ENCODE measurements at regions not wholly inside any gene's neighbourhood (a gene's known extent, or its start where the extent isn't known, plus 50 kb on each side); places are given as distances from the start of the nearest gene placed in this dataset.

DNA sequence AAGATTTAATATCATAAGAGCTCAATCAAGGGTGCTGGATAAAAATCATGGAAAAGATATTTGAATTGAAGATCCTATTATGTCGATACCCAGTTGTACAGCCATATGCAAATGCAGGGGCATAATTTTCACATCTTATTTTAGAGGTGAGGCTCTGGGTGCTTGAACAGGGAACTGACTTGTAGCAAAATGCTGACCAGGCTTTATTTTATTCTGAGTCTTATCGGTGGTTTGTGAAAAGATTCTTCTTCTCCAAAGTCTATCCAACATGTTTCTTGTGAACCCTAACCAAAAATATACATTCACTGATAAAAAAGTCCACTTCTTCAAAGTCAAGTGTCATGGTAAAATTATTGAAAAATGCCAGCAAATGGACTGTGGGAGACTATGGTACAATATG lies 475.5 kb upstream of the NEGR1 start:
- BruUV-seq (replicated peaks): no TSS peak
- CTCF ChIA-PET: interaction anchor here (1.2 kb wide), 1 partner anchor 16 kb away, joined by 3 read pairs; no protein-coding TSS in a partner anchor
- Histone ChIP-seq H2AFZ (ENCODE audit: control insufficient read depth, low read depth, low read length) (no peak overlapping the region), H3K27ac (ENCODE audit: control insufficient read depth, insufficient read depth) (no peak overlapping the region), H4K20me1 (ENCODE audit: control insufficient read depth, insufficient read depth) (no peaks in the 10 kb centered on the region), H3K4me2 (ENCODE audit: control insufficient read depth, insufficient read depth) (no peak overlapping the region), H3K4me3 (no peak overlapping the region), H3K4me1 (ENCODE audit: control insufficient read depth, insufficient read depth, low read length) (no peaks in the 10 kb centered on the region), H3K9ac (ENCODE audit: control insufficient read depth, insufficient read depth, low read length) (no peak overlapping the region), H3K27me3 (replicated peaks in 1 of 2; ENCODE audit: control insufficient read depth in 2 of 2, insufficient read depth in 2 of 2, low read length in 1 of 2) (no peaks in the 10 kb centered on the region), H3K79me2 (ENCODE audit: control insufficient read depth, insufficient read depth, low read length) (no peaks in the 10 kb centered on the region), H3K9me3 (replicated peaks; ENCODE audit: control insufficient read depth, insufficient read depth, low read length) (no peaks in the 10 kb centered on the region), H3K36me3 (ENCODE audit: control insufficient read depth in 2 of 2, insufficient read depth in 2 of 2, low read length in 1 of 2) (no peaks in the 10 kb centered on the region)
- 14% methylated on average over 2 of the region's 2 CpGs for WGBS (ENCODE audit: insufficient coverage, insufficient replicate concordance, low lambda C conversion rate, missing lambda C conversion rate)
- SMC1A ChIA-PET (ENCODE audit: uncharacterized antibody, unreplicated experiment): no interaction called here
- DNase-seq (ENCODE audit: low read depth, low spot score): no peak
- intact Hi-C loops (cut with micrococcal nuclease; ENCODE audit: unreplicated experiment): no loop called here
- FAIRE-seq: no peak
- POLR2A ChIA-PET: no interaction called here
- RAD21 ChIA-PET (ENCODE audit: unreplicated experiment): no interaction called here
- no peak for ATAC-seq
- in situ Hi-C loops (cut with MboI): no loop called here
- TF ChIP-seq TCF12 (IDR thresholded peaks at IDR 0.05; ENCODE audit: low read depth, low read length): no peak
- TF ChIP-seq ZNF24 (IDR thresholded peaks at IDR 0.05): no peak
- no peak for TF ChIP-seq ZNF622 (IDR thresholded peaks at IDR 0.05)
- TF ChIP-seq, protein P1, sequence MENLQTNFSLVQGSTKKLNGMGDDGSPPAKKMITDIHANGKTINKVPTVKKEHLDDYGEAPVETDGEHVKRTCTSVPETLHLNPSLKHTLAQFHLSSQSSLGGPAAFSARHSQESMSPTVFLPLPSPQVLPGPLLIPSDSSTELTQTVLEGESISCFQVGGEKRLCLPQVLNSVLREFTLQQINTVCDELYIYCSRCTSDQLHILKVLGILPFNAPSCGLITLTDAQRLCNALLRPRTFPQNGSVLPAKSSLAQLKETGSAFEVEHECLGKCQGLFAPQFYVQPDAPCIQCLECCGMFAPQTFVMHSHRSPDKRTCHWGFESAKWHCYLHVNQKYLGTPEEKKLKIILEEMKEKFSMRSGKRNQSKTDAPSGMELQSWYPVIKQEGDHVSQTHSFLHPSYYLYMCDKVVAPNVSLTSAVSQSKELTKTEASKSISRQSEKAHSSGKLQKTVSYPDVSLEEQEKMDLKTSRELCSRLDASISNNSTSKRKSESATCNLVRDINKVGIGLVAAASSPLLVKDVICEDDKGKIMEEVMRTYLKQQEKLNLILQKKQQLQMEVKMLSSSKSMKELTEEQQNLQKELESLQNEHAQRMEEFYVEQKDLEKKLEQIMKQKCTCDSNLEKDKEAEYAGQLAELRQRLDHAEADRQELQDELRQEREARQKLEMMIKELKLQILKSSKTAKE (IDR thresholded peaks at IDR 0.05; ENCODE audit: low read depth, poor library complexity, severe bottlenecking): no peak

DNA sequence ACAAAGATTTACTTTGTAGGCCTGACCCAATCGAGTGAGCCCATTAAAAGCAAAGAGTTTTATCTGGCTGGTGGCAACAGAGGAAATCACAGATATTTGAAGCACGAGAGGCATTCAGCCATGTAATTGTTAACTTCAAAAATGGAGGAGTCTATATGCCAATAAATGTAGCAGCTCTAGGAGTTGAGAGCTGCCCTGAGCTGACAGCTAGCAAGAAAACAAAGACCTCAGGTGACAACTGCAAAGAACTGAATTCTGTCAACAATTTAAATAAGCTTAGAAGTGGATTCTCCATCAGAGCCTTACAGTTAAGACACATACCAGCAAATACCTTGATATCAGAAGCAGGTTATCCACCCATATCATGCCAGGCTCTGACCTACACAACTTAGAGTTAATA lies 463.1 kb upstream of the NEGR1 start:
- 3% methylated on average over 2 of the region's 2 CpGs for WGBS (ENCODE audit: insufficient coverage, insufficient replicate concordance, low lambda C conversion rate, missing lambda C conversion rate)
- ChIA-PET RAD21 (ENCODE audit: unreplicated experiment) (no interaction called here), CTCF (no interaction called here), SMC1A (ENCODE audit: uncharacterized antibody, unreplicated experiment) (no interaction called here), POLR2A (no interaction called here)
- Histone ChIP-seq H2AFZ (ENCODE audit: control insufficient read depth, low read depth, low read length) (no peak overlapping the region), H3K27ac (ENCODE audit: control insufficient read depth, insufficient read depth) (no peak overlapping the region), H3K4me1 (ENCODE audit: control insufficient read depth, insufficient read depth, low read length) (no peaks in the 10 kb centered on the region), H3K4me3 (no peak overlapping the region), H4K20me1 (ENCODE audit: control insufficient read depth, insufficient read depth) (no peaks in the 10 kb centered on the region), H3K4me2 (ENCODE audit: control insufficient read depth, insufficient read depth) (no peak overlapping the region), H3K9me3 (replicated peaks; ENCODE audit: control insufficient read depth, insufficient read depth, low read length) (no peaks in the 10 kb centered on the region), H3K9ac (ENCODE audit: control insufficient read depth, insufficient read depth, low read length) (no peak overlapping the region), H3K79me2 (ENCODE audit: control insufficient read depth, insufficient read depth, low read length) (no peaks in the 10 kb centered on the region), H3K36me3 (ENCODE audit: control insufficient read depth in 2 of 2, insufficient read depth in 2 of 2, low read length in 1 of 2) (no peaks in the 10 kb centered on the region), H3K27me3 (replicated peaks in 1 of 2; ENCODE audit: control insufficient read depth in 2 of 2, insufficient read depth in 2 of 2, low read length in 1 of 2) (no peaks in the 10 kb centered on the region)
- no peak for FAIRE-seq
- no peak for ATAC-seq
- intact Hi-C loops (cut with micrococcal nuclease; ENCODE audit: unreplicated experiment) (no loop called here), in situ Hi-C loops (cut with MboI) (no loop called here)
- BruUV-seq (replicated peaks): no TSS peak
- no peak for DNase-seq (ENCODE audit: low read depth, low spot score)
- TF ChIP-seq TCF12 (IDR thresholded peaks at IDR 0.05; ENCODE audit: low read depth, low read length) (no peak), BACH1 (IDR thresholded peaks at IDR 0.05; ENCODE audit: borderline replicate concordance) (no peak), BMI1 (IDR thresholded peaks at IDR 0.05; ENCODE audit: borderline replicate concordance) (no peak), ETV6 (conservative IDR thresholded peaks at IDR 0.05 in 1 of 2, IDR thresholded peaks at IDR 0.05 in 1 of 2; ENCODE audit: borderline replicate concordance in 1 of 2, low read depth in 1 of 2) (no peak), RBBP5 (conservative IDR thresholded peaks at IDR 0.05) (no peak), SMARCA5 (IDR thresholded peaks at IDR 0.05) (no peak), CREB1 (IDR thresholded peaks at IDR 0.05; ENCODE audit: low read depth) (no peak), MXI1 (IDR thresholded peaks at IDR 0.05; ENCODE audit: low read depth, low read length) (no peak), TBL1XR1 (IDR thresholded peaks at IDR 0.05; ENCODE audit: low read depth, low read length) (no peak)
- TF ChIP-seq, protein P2, sequence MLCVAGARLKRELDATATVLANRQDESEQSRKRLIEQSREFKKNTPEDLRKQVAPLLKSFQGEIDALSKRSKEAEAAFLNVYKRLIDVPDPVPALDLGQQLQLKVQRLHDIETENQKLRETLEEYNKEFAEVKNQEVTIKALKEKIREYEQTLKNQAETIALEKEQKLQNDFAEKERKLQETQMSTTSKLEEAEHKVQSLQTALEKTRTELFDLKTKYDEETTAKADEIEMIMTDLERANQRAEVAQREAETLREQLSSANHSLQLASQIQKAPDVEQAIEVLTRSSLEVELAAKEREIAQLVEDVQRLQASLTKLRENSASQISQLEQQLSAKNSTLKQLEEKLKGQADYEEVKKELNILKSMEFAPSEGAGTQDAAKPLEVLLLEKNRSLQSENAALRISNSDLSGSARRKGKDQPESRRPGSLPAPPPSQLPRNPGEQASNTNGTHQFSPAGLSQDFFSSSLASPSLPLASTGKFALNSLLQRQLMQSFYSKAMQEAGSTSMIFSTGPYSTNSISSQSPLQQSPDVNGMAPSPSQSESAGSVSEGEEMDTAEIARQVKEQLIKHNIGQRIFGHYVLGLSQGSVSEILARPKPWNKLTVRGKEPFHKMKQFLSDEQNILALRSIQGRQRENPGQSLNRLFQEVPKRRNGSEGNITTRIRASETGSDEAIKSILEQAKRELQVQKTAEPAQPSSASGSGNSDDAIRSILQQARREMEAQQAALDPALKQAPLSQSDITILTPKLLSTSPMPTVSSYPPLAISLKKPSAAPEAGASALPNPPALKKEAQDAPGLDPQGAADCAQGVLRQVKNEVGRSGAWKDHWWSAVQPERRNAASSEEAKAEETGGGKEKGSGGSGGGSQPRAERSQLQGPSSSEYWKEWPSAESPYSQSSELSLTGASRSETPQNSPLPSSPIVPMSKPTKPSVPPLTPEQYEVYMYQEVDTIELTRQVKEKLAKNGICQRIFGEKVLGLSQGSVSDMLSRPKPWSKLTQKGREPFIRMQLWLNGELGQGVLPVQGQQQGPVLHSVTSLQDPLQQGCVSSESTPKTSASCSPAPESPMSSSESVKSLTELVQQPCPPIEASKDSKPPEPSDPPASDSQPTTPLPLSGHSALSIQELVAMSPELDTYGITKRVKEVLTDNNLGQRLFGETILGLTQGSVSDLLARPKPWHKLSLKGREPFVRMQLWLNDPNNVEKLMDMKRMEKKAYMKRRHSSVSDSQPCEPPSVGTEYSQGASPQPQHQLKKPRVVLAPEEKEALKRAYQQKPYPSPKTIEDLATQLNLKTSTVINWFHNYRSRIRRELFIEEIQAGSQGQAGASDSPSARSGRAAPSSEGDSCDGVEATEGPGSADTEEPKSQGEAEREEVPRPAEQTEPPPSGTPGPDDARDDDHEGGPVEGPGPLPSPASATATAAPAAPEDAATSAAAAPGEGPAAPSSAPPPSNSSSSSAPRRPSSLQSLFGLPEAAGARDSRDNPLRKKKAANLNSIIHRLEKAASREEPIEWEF (IDR thresholded peaks at IDR 0.05; ENCODE audit: insufficient replicate concordance, low read depth, low read length): no peak
